ENCODE measurements at regions not wholly inside any gene's neighbourhood (a gene's known extent, or its start where the extent isn't known, plus 50 kb on each side); places are given as distances from the start of the nearest gene placed in this dataset.

- no peak for TF ChIP-seq CTCF (CRISPR knock-in tag; IDR thresholded peaks at IDR 0.05)
- TF ChIP-seq POLR2AphosphoS5 (IDR thresholded peaks at IDR 0.05; ENCODE audit: low read depth, low read length), result no peak
- no peak for TF ChIP-seq ZBTB20 (CRISPR knock-in tag; IDR thresholded peaks at IDR 0.05; ENCODE audit: borderline replicate concordance, low read depth)
- no peak for TF ChIP-seq ZZZ3 (CRISPR knock-in tag; IDR thresholded peaks at IDR 0.05; ENCODE audit: borderline replicate concordance)
- TF ChIP-seq DMTF1 (CRISPR knock-in tag; IDR thresholded peaks at IDR 0.05), result no peak
- TF ChIP-seq ZNF652 (CRISPR knock-in tag; IDR thresholded peaks at IDR 0.05; ENCODE audit: borderline replicate concordance, low read depth), result no peak
- no peak for TF ChIP-seq ZNF317 (CRISPR knock-in tag; IDR thresholded peaks at IDR 0.05)
- no peak for TF ChIP-seq TRIM24 (CRISPR knock-in tag; IDR thresholded peaks at IDR 0.05)
- no peak for TF ChIP-seq NFYB (CRISPR knock-in tag; IDR thresholded peaks at IDR 0.05)
- TF ChIP-seq MAFG (CRISPR knock-in tag; IDR thresholded peaks at IDR 0.05), result no peak
- no peak for TF ChIP-seq PRDM4 (CRISPR knock-in tag; IDR thresholded peaks at IDR 0.05; ENCODE audit: borderline replicate concordance)
- no peak for TF ChIP-seq DBP (CRISPR knock-in tag; IDR thresholded peaks at IDR 0.05; ENCODE audit: not compliant biosample characterization)
- no peak for TF ChIP-seq MEIS2 (CRISPR knock-in tag; IDR thresholded peaks at IDR 0.05)
Measured at GRCh38 chr1:101111461-101111860, 85.9 kb upstream of the DPH5 start.

All from HepG2 (cell line).